PFSK-1 (cell line): ENCODE measurements at regions not wholly inside any gene's neighbourhood (a gene's known extent, or its start where the extent isn't known, plus 50 kb on each side); places are given as distances from the start of the nearest gene placed in this dataset.

Experiments used
- FOXP2 ChIP-seq: optimal IDR thresholded peaks from 2 replicates; pipeline ENCODE3; 2011; ENCODE audit warnings: borderline replicate concordance, control low read depth, inconsistent platforms; ENCODE audit not compliant: insufficient read depth; ENCODE audit errors: extremely low read length, extremely low read depth
- POLR2AphosphoS5 ChIP-seq: IDR thresholded peaks from 2 replicates; pipeline ENCODE4 v1.6.1; 2012; ENCODE audit warnings: low read depth, mild to moderate bottlenecking, control low read depth, low read length, moderate library complexity
- SIN3A ChIP-seq: IDR thresholded peaks from 2 replicates; pipeline ENCODE4 v1.6.1; 2012; ENCODE audit warnings: mild to moderate bottlenecking, low read length, moderate library complexity, borderline replicate concordance; ENCODE audit not compliant: insufficient read depth
- TAF1 ChIP-seq: IDR thresholded peaks from 2 replicates; pipeline ENCODE4 v1.6.1; 2012; ENCODE audit warnings: low read length, control low read depth, borderline replicate concordance; ENCODE audit not compliant: insufficient read depth
- TF ChIP-seq, protein P1 (sequence below), 2 experiments: IDR thresholded peaks; 2 replicates each; pipeline versions ENCODE4 v1.6.1 to v1.8.0; 2011 to 2012; ENCODE audit warnings: low read depth in 2 of 2, low read length in 2 of 2, control low read depth in 1 of 2, inconsistent platforms in 1 of 2, mild to moderate bottlenecking in 1 of 2, moderate library complexity in 1 of 2; ENCODE audit not compliant: insufficient read depth in 1 of 2

DNA sequence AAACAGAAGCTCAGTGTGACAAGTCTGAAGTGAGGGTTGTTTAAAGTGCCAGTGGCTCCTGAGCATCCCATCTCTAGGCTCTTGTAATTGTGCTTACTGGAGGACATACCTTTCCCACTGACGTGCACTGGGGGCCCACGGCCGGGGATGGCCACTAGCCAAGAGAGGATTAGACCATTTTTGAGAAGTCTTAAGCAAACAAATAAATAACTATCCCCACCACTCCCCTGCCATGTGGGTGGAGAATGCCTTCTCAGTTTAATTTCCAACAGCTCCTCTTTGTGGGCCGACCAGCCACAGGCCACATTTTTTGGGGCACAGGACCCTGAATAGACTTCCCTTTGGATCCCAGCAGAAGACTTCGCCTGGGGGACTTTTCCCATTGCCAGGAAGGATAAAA, 125.0 kb upstream of the MSX1 start:
- TF ChIP-seq, protein P1, sequence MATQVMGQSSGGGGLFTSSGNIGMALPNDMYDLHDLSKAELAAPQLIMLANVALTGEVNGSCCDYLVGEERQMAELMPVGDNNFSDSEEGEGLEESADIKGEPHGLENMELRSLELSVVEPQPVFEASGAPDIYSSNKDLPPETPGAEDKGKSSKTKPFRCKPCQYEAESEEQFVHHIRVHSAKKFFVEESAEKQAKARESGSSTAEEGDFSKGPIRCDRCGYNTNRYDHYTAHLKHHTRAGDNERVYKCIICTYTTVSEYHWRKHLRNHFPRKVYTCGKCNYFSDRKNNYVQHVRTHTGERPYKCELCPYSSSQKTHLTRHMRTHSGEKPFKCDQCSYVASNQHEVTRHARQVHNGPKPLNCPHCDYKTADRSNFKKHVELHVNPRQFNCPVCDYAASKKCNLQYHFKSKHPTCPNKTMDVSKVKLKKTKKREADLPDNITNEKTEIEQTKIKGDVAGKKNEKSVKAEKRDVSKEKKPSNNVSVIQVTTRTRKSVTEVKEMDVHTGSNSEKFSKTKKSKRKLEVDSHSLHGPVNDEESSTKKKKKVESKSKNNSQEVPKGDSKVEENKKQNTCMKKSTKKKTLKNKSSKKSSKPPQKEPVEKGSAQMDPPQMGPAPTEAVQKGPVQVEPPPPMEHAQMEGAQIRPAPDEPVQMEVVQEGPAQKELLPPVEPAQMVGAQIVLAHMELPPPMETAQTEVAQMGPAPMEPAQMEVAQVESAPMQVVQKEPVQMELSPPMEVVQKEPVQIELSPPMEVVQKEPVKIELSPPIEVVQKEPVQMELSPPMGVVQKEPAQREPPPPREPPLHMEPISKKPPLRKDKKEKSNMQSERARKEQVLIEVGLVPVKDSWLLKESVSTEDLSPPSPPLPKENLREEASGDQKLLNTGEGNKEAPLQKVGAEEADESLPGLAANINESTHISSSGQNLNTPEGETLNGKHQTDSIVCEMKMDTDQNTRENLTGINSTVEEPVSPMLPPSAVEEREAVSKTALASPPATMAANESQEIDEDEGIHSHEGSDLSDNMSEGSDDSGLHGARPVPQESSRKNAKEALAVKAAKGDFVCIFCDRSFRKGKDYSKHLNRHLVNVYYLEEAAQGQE (IDR thresholded peaks at IDR 0.05; ENCODE audit: insufficient read depth in 1 of 2, low read depth in 2 of 2, low read length in 2 of 2), result no peak
- no peak for TF ChIP-seq SIN3A
- no peak for TF ChIP-seq TAF1
- TF ChIP-seq POLR2AphosphoS5, result no peak
- no peak for TF ChIP-seq FOXP2

DNA sequence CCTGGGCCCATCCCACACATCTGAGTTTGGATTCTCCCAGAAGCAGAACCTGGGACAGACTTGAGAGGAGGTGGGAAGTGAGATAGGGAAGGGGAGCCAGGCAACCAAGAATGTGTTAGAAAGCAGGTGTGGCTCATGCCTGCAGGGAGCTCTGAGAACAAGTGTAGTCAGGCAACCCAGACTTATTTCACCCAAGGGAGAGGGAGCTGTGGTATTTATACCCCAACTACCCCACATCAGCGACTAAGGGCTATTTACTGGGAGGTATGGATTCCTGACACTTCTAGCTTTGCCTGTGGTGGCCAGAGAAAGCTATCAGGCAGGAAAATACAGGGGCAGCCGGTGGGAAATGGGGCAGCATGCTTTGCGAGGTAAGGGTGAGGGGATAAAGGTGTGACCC, 125.8 kb upstream of the MSX1 start:
- no peak for TF ChIP-seq TAF1
- no peak for TF ChIP-seq POLR2AphosphoS5
- TF ChIP-seq SIN3A, result no peak
- no peak for TF ChIP-seq FOXP2
- TF ChIP-seq, protein P1 (IDR thresholded peaks at IDR 0.05; ENCODE audit: insufficient read depth in 1 of 2, low read depth in 2 of 2, low read length in 2 of 2), result no peak

DNA sequence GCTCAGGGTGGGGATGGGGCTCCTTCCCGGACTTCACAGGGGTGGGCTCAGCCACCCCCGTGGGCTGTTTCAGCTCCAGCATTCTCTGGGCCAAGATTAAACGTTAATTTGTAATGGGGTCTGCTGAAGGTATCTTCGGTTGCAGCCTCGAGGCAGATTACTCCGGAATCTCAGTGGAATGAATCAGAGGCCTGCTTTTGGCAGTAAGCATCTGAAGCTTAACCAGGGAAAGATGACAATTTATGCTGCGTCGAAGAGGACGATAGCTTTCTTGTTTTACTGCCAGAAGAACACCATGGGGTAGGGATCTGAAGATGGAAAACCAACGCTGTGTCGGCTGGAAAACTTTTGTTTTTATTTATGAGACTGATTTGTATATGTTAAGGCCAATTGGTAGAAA, 129.2 kb upstream of the MSX1 start:
- TF ChIP-seq FOXP2 (no peak), POLR2AphosphoS5 (no peak), TAF1 (no peak), SIN3A (no peak)
- TF ChIP-seq, protein P1 (IDR thresholded peaks at IDR 0.05; ENCODE audit: insufficient read depth in 1 of 2, low read depth in 2 of 2, low read length in 2 of 2), result no peak

DNA sequence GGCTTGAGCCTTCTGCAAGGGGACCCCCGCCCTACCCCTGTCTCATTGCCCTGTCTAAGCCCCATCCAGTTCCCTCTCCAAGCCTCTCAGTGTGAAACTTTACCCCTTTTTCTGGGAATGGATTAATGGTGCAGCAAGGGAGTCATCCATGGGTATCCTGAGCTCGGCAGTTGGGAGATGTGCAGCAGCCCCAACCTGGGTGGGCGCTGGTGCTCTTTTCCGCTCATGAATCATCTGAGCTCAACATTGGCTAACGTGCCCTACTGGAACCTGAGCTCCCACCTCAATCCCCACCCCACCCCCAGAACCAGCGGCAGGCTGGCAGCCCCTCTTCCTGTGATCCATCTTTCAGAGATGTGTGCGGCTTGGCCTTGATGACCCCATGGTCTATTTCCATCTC, 130.3 kb upstream of the MSX1 start:
- TF ChIP-seq SIN3A (no peak), POLR2AphosphoS5 (no peak), FOXP2 (no peak)
- TF ChIP-seq, protein P1 (IDR thresholded peaks at IDR 0.05; ENCODE audit: insufficient read depth in 1 of 2, low read depth in 2 of 2, low read length in 2 of 2), result no peak

DNA sequence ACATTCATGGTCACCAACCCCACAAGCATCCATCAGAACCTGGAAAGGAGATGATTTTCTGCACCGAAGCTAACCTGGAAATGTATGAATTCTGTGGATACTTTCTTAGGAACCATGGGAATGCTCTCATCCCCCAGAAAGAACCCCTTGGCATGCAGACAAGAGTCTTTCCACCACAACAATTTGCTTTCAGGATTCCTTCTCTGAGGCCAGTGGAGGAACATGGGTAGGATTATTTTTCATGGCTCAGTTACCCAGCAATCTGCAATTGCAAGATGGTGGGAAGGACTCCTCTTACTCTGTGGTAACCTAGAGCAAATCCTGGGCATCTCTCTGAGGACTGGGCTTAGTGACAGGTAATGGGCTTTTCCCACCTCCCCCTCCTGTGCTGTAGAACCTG, 131.9 kb upstream of the MSX1 start:
- TF ChIP-seq FOXP2 (no peak), TAF1 (no peak), POLR2AphosphoS5 (no peak), SIN3A (no peak)
- TF ChIP-seq, protein P1 (IDR thresholded peaks at IDR 0.05; ENCODE audit: insufficient read depth in 1 of 2, low read depth in 2 of 2, low read length in 2 of 2), result no peak
